PC-3 (cell line): ENCODE measurements at regions not wholly inside any gene's neighbourhood (a gene's known extent, or its start where the extent isn't known, plus 50 kb on each side); places are given as distances from the start of the nearest gene placed in this dataset.

Experiments
- ATAC-seq: fragments of 200-7000 bp; cut with Tn5 transposase; 2 replicates; pipeline ENCODE4 v1.9.1; 2020; ENCODE audit warnings: mild to moderate bottlenecking, moderate library complexity
- BruUV-seq: library from RNA; stranded (reverse); fragments of 400-500 nt; replicated peaks from 2 replicates; lab custom pipeline; 2021; lab: Mats Ljungman, UMichigan
- CTCF ChIA-PET: fragments of 300-600 bp; sonication (Branson Sonifier 250); formaldehyde crosslinking; loops from one replicate; lab custom pipeline; 2022; ENCODE audit warnings: antibody characterized with exemption; lab: Charles Lee
- POLR2A ChIA-PET: fragments of 300-600 bp; sonication (Branson Sonifier 250); formaldehyde crosslinking; loops from one replicate; lab custom pipeline; 2022; ENCODE audit warnings: antibody characterized with exemption; ENCODE audit not compliant: unreplicated experiment; lab: Charles Lee
- DNase-seq: peaks from one replicate; pipeline ENCODE4 v3.0.0-alpha.2; 2015
- H2AFZ ChIP-seq: fragments of 300-600 bp; sonication (generic); 2 replicates; pipeline ENCODE4 v1.6.0; 2016; ENCODE audit warnings: antibody characterized with exemption, low read length
- H3F3A ChIP-seq: fragments of 300-600 bp; sonication (generic); one replicate; pipeline ENCODE4 v1.6.0; 2017; ENCODE audit warnings: antibody characterized with exemption, low read length, control low read depth, mild to moderate bottlenecking; ENCODE audit not compliant: unreplicated experiment
- H3K27ac ChIP-seq: fragments of 300-600 bp; sonication (generic); 2 replicates; pipeline ENCODE4 v1.5.1; 2016; ENCODE audit warnings: mild to moderate bottlenecking, low read length
- H3K27me3 ChIP-seq: fragments of 300-600 bp; sonication (generic); 2 replicates; pipeline ENCODE4 v1.6.1; 2016; ENCODE audit warnings: low read length, mixed read lengths
- H3K36me3 ChIP-seq: fragments of 300-600 bp; sonication (generic); 2 replicates; pipeline ENCODE4 v1.6.1; 2016; ENCODE audit warnings: low read depth, mixed run types, low read length, mixed read lengths
- H3K4me1 ChIP-seq: fragments of 300-600 bp; sonication (generic); 2 replicates; pipeline ENCODE4 v1.5.1; 2016; ENCODE audit warnings: low read length; ENCODE audit not compliant: insufficient read depth
- H3K4me2 ChIP-seq: fragments of 300-600 bp; sonication (generic); 2 replicates; pipeline ENCODE4 v1.6.0; 2016; ENCODE audit warnings: low read length
- H3K4me3 ChIP-seq: fragments of 300-600 bp; sonication (generic); 2 replicates; pipeline ENCODE4 v1.5.1; 2016; ENCODE audit warnings: mild to moderate bottlenecking, low read length, mixed read lengths
- H3K79me2 ChIP-seq: fragments of 300-600 bp; sonication (generic); 2 replicates; pipeline ENCODE4 v1.6.1; 2017; ENCODE audit warnings: low read length, mixed read lengths
- H3K9ac ChIP-seq: fragments of 300-600 bp; sonication (generic); 2 replicates; pipeline ENCODE4 v1.6.0; 2016; ENCODE audit warnings: mild to moderate bottlenecking, low read length
- H3K9me2 ChIP-seq: fragments of 300-600 bp; sonication (generic); replicated peaks from 2 replicates; pipeline ENCODE4 v1.6.1; 2016; ENCODE audit warnings: mixed run types, low read length, mixed read lengths
- H3K9me3 ChIP-seq: fragments of 300-600 bp; sonication (generic); 2 replicates; pipeline ENCODE4 v1.6.1; 2016; ENCODE audit warnings: low read length, mixed read lengths
- H4K20me1 ChIP-seq: fragments of 300-600 bp; sonication (generic); 2 replicates; pipeline ENCODE4 v1.6.1; 2016; ENCODE audit warnings: low read length, mixed read lengths
- CTCF ChIP-seq: fragments of 300-600 bp; sonication (generic); conservative IDR thresholded peaks from 2 replicates; pipeline ENCODE4 v1.5.1; 2017; ENCODE audit warnings: antibody characterized with exemption, low read depth, mild to moderate bottlenecking, low read length
- EZH2 ChIP-seq: fragments of 300-600 bp; sonication (generic); IDR thresholded peaks from one replicate; pipeline ENCODE4 v1.6.1; 2017; ENCODE audit warnings: antibody characterized with exemption, mild to moderate bottlenecking, low read length; ENCODE audit not compliant: unreplicated experiment
- EZH2phosphoT487 ChIP-seq: fragments of 300-600 bp; sonication (generic); IDR thresholded peaks from 2 replicates; pipeline ENCODE4 v1.6.1; 2018; ENCODE audit warnings: mild to moderate bottlenecking, antibody characterized with exemption, low read length, borderline replicate concordance
- intact Hi-C: fragments of 100-400 bp; cut with micrococcal nuclease; formaldehyde crosslinking; loops from 2 replicates; pipeline ENCODE4 v1.9.0; 2023

DNA sequence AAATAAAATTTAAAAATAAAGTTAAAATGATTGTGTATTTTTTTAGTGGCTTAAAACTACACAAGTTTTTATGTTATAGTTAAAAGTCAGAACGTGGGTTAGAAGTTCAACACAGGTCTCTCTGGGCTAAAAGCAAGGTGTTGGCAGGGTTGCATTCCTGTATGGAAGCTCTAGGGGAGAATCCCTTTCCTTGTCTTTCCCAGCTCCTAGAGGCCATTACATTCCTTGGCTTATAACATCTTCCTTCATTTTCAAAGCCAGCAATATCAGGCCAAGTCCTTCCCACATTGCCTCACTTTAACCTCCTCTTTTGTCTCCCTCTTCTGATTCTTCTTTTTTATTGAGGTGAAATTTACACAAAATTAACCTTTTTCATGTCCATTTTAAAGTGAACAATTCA is 52.4 kb upstream of the EEPD1 start:
- H2AFZ ChIP-seq, result no peak overlapping the region
- no TSS peak for BruUV-seq
- intact Hi-C loops, result no loop called here
- H4K20me1 ChIP-seq, result no peaks in the 10 kb centered on the region
- no peaks in the 10 kb centered on the region for H3K9me3 ChIP-seq
- no peak overlapping the region for H3K27ac ChIP-seq
- H3K4me1 ChIP-seq, result no peaks in the 10 kb centered on the region
- TF ChIP-seq EZH2 (no peak), EZH2phosphoT487 (no peak), CTCF (no peak)
- ChIA-PET CTCF (no interaction called here), POLR2A (no interaction called here)
- ATAC-seq (no peak), DNase-seq (no peak)
- no peaks in the 10 kb centered on the region for H3K79me2 ChIP-seq
- no peaks in the 10 kb centered on the region for H3K27me3 ChIP-seq
- H3K9ac ChIP-seq, result no peak overlapping the region
- H3K9me2 ChIP-seq, result no peaks in the 10 kb centered on the region
- H3K36me3 ChIP-seq, result no peaks in the 10 kb centered on the region
- no peak overlapping the region for H3K4me2 ChIP-seq
- H3F3A ChIP-seq, result no peaks in the 10 kb centered on the region
- H3K4me3 ChIP-seq, result no peak overlapping the region
